Ovary (tissue), 3 donors: ENCODE measurements at regions not wholly inside any gene's neighbourhood (a gene's known extent, or its start where the extent isn't known, plus 50 kb on each side); places are given as distances from the start of the nearest gene placed in this dataset.

ENCODE experiments used
- EP300 ChIP-seq: sonication (generic); formaldehyde crosslinking; IDR thresholded peaks from one replicate; pipeline ENCODE4 v1.6.1; 2017; ENCODE audit warnings: antibody characterized with exemption
- POLR2A ChIP-seq: fragments of 450-650 bp; IDR thresholded peaks from one replicate; pipeline ENCODE4 v1.6.1; 2017; ENCODE audit warnings: antibody characterized with exemption, mild to moderate bottlenecking, moderate library complexity
- TF ChIP-seq, protein P1 (sequence below), 3 donors: fragments of 450-650 bp in 2 of 3; fragments of 200-600 bp in 1 of 3; IDR thresholded peaks; one replicate each; pipeline versions ENCODE4 v1.5.1 to v1.8.0; 2016 to 2022; ENCODE audit warnings: antibody characterized with exemption in 3 of 3, mild to moderate bottlenecking in 1 of 3
- donor health status: DM: no; HTN: no; CAD: no.

DNA sequence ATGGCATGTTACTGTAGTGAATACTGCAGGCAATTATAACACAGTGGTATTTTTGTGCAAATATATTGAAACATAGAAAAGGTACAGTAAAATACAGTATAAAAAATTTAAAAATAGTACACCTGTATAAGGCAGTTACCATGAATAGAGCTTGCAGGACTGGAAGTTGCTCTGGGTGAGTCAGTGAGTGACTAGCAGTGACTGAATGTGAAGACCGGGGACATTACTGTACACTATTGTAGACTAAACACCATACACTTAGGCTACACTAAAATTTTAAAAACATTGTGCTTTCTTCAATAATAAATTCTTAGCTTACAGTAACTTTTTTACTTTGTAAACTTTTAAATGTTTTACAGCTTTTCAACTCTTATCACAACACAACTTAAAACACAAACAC is 181.7 kb downstream of the GALC start:
- TF ChIP-seq, protein P1, sequence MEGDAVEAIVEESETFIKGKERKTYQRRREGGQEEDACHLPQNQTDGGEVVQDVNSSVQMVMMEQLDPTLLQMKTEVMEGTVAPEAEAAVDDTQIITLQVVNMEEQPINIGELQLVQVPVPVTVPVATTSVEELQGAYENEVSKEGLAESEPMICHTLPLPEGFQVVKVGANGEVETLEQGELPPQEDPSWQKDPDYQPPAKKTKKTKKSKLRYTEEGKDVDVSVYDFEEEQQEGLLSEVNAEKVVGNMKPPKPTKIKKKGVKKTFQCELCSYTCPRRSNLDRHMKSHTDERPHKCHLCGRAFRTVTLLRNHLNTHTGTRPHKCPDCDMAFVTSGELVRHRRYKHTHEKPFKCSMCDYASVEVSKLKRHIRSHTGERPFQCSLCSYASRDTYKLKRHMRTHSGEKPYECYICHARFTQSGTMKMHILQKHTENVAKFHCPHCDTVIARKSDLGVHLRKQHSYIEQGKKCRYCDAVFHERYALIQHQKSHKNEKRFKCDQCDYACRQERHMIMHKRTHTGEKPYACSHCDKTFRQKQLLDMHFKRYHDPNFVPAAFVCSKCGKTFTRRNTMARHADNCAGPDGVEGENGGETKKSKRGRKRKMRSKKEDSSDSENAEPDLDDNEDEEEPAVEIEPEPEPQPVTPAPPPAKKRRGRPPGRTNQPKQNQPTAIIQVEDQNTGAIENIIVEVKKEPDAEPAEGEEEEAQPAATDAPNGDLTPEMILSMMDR (IDR thresholded peaks at IDR 0.05), result no peak
- TF ChIP-seq POLR2A, result no peak
- no peak for TF ChIP-seq EP300
